Calu3 (cell line): ENCODE measurements at regions not wholly inside any gene's neighbourhood (a gene's known extent, or its start where the extent isn't known, plus 50 kb on each side); places are given as distances from the start of the nearest gene placed in this dataset.
"Not testable (repeated sequence)": the region's sequence is repeated elsewhere in the genome, so short reads cannot be mapped to it uniquely, and the experiment has no call there.

Experiments
- BruUV-seq: library from RNA; stranded (reverse); fragments of 400-500 nt; replicated peaks from 2 replicates; lab custom pipeline; 2021; lab: Mats Ljungman, UMichigan
- CTCF ChIA-PET: fragments of 300-600 bp; sonication (Branson Sonifier 250); formaldehyde crosslinking; loops from one replicate; lab custom pipeline; 2022; ENCODE audit warnings: antibody characterized with exemption; lab: Charles Lee
- DNase-seq: peaks from one replicate; pipeline ENCODE4 v3.0.0; 2022
- H3K27ac Mint-ChIP-seq: one replicate; pipeline ENCODE4 v1.8.0; 2022; ENCODE audit warnings: mixed read lengths; ENCODE audit not compliant: unreplicated experiment
- H3K27me3 Mint-ChIP-seq: one replicate; pipeline ENCODE4 v1.8.0; 2022; ENCODE audit warnings: mixed read lengths; ENCODE audit not compliant: unreplicated experiment
- H3K36me3 Mint-ChIP-seq: one replicate; pipeline ENCODE4 v1.8.0; 2022; ENCODE audit warnings: mild to moderate bottlenecking, moderate library complexity, mixed read lengths; ENCODE audit not compliant: insufficient read depth, unreplicated experiment
- H3K4me1 Mint-ChIP-seq: one replicate; pipeline ENCODE4 v1.8.0; 2022; ENCODE audit warnings: mild to moderate bottlenecking, low read depth, mixed read lengths; ENCODE audit not compliant: unreplicated experiment
- H3K4me3 Mint-ChIP-seq: one replicate; pipeline ENCODE4 v1.8.0; 2022; ENCODE audit warnings: mild to moderate bottlenecking, low read depth, moderate library complexity, mixed read lengths; ENCODE audit not compliant: unreplicated experiment
- H3K9me3 Mint-ChIP-seq: one replicate; pipeline ENCODE4 v1.8.0; 2022; ENCODE audit warnings: low read depth, mixed read lengths; ENCODE audit not compliant: unreplicated experiment
- CTCF ChIP-seq: fragments of 200-600 bp; IDR thresholded peaks from one replicate; pipeline ENCODE4 v1.8.0; 2022; ENCODE audit warnings: antibody characterized with exemption; ENCODE audit not compliant: unreplicated experiment
- intact Hi-C: fragments of 100-400 bp; cut with micrococcal nuclease; formaldehyde crosslinking; loops from one replicate; pipeline ENCODE4 v1.10.0; 2022; ENCODE audit not compliant: unreplicated experiment

GRCh38 chr16:27600381-27600780, 50.4 kb downstream of the KATNIP start:
- intact Hi-C loops: no loop called here
- Mint-ChIP-seq H3K27ac (no peak overlapping the region), H3K9me3 (no peaks in the 10 kb centered on the region), H3K4me1 (no peaks in the 10 kb centered on the region), H3K27me3 (no peaks in the 10 kb centered on the region), H3K36me3 (no peaks in the 10 kb centered on the region), H3K4me3 (no peak overlapping the region)
- CTCF ChIA-PET: no interaction called here
- no peak for TF ChIP-seq CTCF
- BruUV-seq: no TSS peak
- DNase-seq: no peak

- Mint-ChIP-seq H3K27me3 (no peaks in the 10 kb centered on the region), H3K9me3 (no peaks in the 10 kb centered on the region), H3K4me3 (no peak overlapping the region), H3K36me3 (no peaks in the 10 kb centered on the region), H3K4me1 (no peaks in the 10 kb centered on the region), H3K27ac (no peak overlapping the region)
- BruUV-seq: no TSS peak
- no peak for TF ChIP-seq CTCF
- intact Hi-C loops: no loop called here
- DNase-seq: no peak
- CTCF ChIA-PET: no interaction called here
Measured at GRCh38 chr16:27602103-27602502, 52.2 kb downstream of the KATNIP start.

- H3K27me3 Mint-ChIP-seq, CTCF ChIA-PET, H3K36me3 Mint-ChIP-seq, intact Hi-C loops, H3K4me1 Mint-ChIP-seq, H3K27ac Mint-ChIP-seq, H3K9me3 Mint-ChIP-seq, BruUV-seq, H3K4me3 Mint-ChIP-seq: not testable (repeated sequence)
- DNase-seq: peak; percentile 23
- peak; percentile 74 for TF ChIP-seq CTCF
Measured at GRCh38 chr16:27605500-27606106, 55.7 kb downstream of the KATNIP start.

GRCh38 chr16:27611340-27611739, 61.4 kb downstream of the KATNIP start:
- intact Hi-C loops: no loop called here
- H3K9me3 Mint-ChIP-seq: no peaks in the 10 kb centered on the region
- no peaks in the 10 kb centered on the region for H3K4me1 Mint-ChIP-seq
- H3K4me3 Mint-ChIP-seq: no peak overlapping the region
- H3K27ac Mint-ChIP-seq: no peak overlapping the region
- H3K36me3 Mint-ChIP-seq: no peaks in the 10 kb centered on the region
- no peak for TF ChIP-seq CTCF
- no peaks in the 10 kb centered on the region for H3K27me3 Mint-ChIP-seq
- no TSS peak for BruUV-seq
- CTCF ChIA-PET: no interaction called here
- no peak for DNase-seq
